ENCODE measurements at regions not wholly inside any gene's neighbourhood (a gene's known extent, or its start where the extent isn't known, plus 50 kb on each side); places are given as distances from the start of the nearest gene placed in this dataset.

DNA sequence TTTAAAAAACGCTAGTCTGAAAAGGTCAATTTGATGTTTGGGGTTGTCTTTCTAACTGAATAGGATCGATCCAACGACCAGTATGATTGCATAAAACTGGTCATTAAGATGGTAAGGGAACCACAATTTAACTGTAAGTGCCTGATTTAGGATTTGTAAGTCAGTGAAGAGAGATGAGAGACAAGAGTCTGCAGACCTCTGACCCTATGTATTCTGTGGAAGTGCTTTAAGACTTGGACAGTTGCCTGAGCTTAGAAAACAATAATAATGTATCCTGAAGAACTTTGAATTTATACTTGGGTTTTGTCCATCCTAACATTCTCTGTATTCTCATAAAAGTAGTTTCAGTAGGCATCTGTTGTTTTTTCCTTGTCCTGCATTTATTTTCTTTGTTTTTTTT is 221.4 kb upstream of the SUCLG2 start:
- DNase-seq = no peak
- ChIA-PET POLR2A (no interaction called here), CTCF (no interaction called here)
- no peaks in the 10 kb centered on the region for H3K27me3 Mint-ChIP-seq
- peaks cover 2% of the 10 kb centered on the region for H3K9me3 Mint-ChIP-seq
- no peaks in the 10 kb centered on the region for H3K4me1 Mint-ChIP-seq
- no peak overlapping the region for H3K4me3 Mint-ChIP-seq
- H3K27ac Mint-ChIP-seq = no peak overlapping the region
- H3K36me3 Mint-ChIP-seq (ENCODE audit: low read depth) = no peaks in the 10 kb centered on the region

DNA sequence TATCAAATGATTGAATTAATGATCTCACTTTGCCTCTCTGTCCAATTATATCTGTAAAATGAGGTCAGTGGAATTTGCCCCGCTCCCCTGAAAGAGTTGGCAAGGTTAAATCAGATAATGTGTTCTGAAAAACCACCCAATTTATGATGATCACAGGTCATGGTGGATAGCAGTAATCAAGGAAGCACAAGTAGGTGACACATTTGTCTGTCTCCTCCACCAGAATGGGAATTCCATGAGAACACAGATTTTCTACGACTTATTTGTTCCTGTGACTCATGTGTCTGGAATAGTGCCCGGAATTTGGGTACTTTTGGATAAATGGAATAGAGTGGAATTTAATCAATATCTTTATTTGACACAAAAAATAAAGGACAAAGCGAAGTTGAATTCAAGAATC is 220.9 kb upstream of the SUCLG2 start:
- H3K27me3 Mint-ChIP-seq = no peaks in the 10 kb centered on the region
- no peak for DNase-seq
- no peaks in the 10 kb centered on the region for H3K4me1 Mint-ChIP-seq
- CTCF ChIA-PET = interaction anchor here (0.9 kb wide), 1 partner anchor 25 kb away, joined by 3 read pairs; no protein-coding TSS in a partner anchor
- peaks cover 2% of the 10 kb centered on the region for H3K9me3 Mint-ChIP-seq
- H3K27ac Mint-ChIP-seq = no peak overlapping the region
- POLR2A ChIA-PET = no interaction called here
- H3K36me3 Mint-ChIP-seq (ENCODE audit: low read depth) = no peaks in the 10 kb centered on the region
- no peak overlapping the region for H3K4me3 Mint-ChIP-seq

DNA sequence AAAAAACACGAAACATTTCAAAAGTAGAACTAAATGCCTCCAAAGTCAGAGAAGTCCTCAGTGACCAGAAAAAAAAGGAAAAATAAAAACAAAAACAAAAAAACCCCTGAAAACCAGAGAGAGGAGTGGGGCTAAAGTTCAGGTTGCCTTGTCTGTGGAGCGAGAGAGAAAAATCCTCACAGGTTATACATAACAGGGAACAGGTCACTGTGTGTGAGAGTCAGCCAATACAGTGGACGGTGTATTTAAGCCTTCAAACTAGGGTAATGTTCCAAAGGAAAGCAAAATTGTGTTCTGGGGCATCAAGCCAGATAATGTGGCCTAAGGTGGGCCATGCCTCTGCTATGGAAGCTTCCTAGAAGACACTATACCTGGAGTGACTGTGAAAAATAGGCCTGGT is 216.1 kb upstream of the SUCLG2 start:
- CTCF ChIA-PET = no interaction called here
- Mint-ChIP-seq H3K27ac (no peak overlapping the region), H3K4me3 (no peak overlapping the region), H3K27me3 (no peaks in the 10 kb centered on the region), H3K9me3 (peaks cover 4% of the 10 kb centered on the region), H3K36me3 (ENCODE audit: low read depth) (no peaks in the 10 kb centered on the region), H3K4me1 (no peaks in the 10 kb centered on the region)
- POLR2A ChIA-PET = no interaction called here
- no peak for DNase-seq

DNA sequence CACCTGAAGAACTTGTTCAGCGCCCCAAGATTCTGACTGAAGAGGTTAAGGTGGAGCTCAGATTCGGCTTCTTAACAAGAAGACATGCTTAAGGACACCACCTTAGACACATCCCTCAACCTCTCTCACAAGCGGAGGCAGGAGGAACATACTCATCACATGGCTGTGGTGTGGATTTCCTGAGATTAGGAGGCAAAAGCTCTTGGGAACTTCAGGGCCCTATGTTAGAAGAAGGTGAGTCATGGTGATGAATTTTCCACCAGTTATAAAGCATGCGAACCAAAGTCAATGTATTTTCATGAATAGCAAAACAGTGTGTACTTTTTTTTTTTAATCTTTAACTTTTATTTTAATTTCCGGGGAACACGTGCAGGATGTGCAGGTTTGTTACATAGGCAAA is 212.2 kb upstream of the SUCLG2 start:
- Mint-ChIP-seq H3K4me3 (no peak overlapping the region), H3K36me3 (ENCODE audit: low read depth) (no peaks in the 10 kb centered on the region), H3K4me1 (no peaks in the 10 kb centered on the region), H3K27me3 (no peaks in the 10 kb centered on the region), H3K9me3 (peaks cover 3% of the 10 kb centered on the region), H3K27ac (no peak overlapping the region)
- POLR2A ChIA-PET = no interaction called here
- no peak for DNase-seq
- CTCF ChIA-PET = no interaction called here

DNA sequence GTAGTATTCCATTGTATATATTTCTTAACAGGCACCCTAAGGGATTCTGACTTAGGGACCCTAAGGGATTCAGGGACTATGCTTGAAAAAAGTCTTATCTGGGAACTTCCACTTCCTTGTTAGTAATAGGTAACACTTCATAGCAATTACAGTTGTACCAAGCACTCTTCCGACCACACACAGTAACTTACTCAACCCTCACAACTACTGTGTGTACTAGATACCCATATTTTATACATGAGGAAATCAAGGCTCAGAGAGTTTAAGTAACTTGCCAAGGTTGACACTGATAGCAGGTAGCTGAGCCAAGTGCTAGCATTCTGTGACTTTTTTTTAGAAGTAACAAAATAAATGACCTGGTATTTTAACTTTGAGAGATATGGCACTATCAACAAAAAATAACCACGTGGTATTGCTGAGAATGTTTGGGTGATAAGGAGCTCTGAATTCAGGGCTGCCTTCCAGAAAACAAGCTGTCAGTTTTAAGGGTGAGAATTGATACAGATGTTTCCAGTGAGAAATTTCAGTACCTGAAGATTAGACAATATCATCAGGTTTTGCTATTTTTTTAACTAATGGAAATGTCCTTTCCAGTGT is 210.3 kb upstream of the SUCLG2 start:
- Mint-ChIP-seq H3K36me3 (ENCODE audit: low read depth) (no peaks in the 10 kb centered on the region), H3K27ac (no peak overlapping the region), H3K4me1 (no peaks in the 10 kb centered on the region), H3K4me3 (no peak overlapping the region), H3K9me3 (peaks cover 6% of the 10 kb centered on the region), H3K27me3 (no peaks in the 10 kb centered on the region)
- ChIA-PET POLR2A (no interaction called here), CTCF (interaction anchor here (0.6 kb wide), 1 partner anchor 431 kb away, joined by 4 read pairs; no protein-coding TSS in a partner anchor)
- no peak for DNase-seq

DNA sequence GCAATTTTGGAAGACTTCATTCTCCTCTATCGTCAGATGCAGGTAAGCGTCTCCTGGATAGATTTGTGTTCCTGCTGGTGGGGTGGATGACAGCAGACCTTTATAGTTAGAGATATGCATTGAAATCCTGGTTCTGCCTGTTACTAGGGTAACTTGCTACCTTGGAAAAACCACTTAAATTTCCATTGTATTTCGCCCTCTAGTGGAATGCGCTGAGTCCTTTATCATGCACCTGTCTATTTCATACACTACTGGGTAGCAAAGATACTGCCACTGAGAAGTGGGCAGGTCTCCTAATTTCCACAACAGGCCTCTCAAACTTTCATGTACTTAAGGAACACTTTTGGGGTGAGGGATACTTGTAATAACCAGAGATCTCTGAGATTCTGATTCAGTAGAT is 209.5 kb upstream of the SUCLG2 start:
- ChIA-PET POLR2A (no interaction called here), CTCF (no interaction called here)

DNA sequence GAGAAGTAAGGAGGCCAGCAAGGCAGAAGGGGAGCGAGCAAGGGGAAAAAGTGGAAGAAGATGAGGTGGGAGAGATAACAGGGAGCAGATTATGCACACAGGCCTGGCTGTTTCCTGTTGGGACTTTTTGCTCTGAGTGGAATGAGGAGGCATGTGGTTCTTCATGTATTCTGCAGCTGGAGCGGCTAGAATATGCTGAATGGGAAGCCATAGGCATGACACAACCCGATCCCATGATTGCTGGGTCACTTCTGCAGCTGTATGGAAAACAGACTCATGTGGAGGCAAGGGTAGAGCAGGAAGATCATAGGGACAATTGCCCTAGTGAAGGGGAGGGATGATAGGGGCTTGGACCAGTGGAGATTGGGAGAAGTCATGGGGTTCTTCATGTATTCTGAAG is 206.0 kb upstream of the SUCLG2 start:
- Mint-ChIP-seq H3K4me3 (no peak overlapping the region), H3K4me1 (peaks cover 2% of the 10 kb centered on the region), H3K27ac (no peak overlapping the region), H3K36me3 (ENCODE audit: low read depth) (no peaks in the 10 kb centered on the region), H3K27me3 (no peaks in the 10 kb centered on the region), H3K9me3 (peaks cover 3% of the 10 kb centered on the region)
- POLR2A ChIA-PET = no interaction called here
- CTCF ChIA-PET = no interaction called here
- DNase-seq = no peak

More for the DNA sequence above, 209.5 kb upstream of the SUCLG2 start:
- Mint-ChIP-seq H3K27me3 (no peaks in the 10 kb centered on the region), H3K4me3 (no peak overlapping the region), H3K4me1 (no peaks in the 10 kb centered on the region), H3K36me3 (ENCODE audit: low read depth) (no peaks in the 10 kb centered on the region), H3K27ac (no peak overlapping the region), H3K9me3 (peaks cover 6% of the 10 kb centered on the region)
- DNase-seq = no peak

DNA sequence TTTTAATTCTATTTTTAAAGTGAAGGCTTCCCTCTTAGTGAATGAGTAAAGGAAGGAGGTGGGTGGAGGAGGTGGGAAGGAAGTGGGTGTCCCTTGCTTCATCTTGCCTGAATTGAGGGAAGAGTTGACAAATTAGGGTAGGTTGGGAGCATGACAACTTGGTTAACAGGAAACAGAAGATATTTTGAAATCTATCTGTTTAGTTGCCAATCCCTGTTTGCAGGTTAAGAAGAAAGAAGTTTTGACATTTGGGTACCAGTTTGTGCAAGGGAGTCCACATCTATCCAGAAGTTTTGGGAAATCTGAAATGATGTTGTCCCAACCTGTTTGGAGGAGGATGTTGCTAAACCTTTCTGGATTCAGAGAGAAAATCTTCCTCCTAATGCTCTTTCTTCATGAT is 204.1 kb upstream of the SUCLG2 start:
- CTCF ChIA-PET = no interaction called here
- Mint-ChIP-seq H3K27ac (no peak overlapping the region), H3K27me3 (no peaks in the 10 kb centered on the region), H3K4me1 (peaks cover 2% of the 10 kb centered on the region), H3K36me3 (ENCODE audit: low read depth) (no peaks in the 10 kb centered on the region), H3K4me3 (no peak overlapping the region), H3K9me3 (peaks cover 3% of the 10 kb centered on the region)
- no peak for DNase-seq
- POLR2A ChIA-PET = no interaction called here

DNA sequence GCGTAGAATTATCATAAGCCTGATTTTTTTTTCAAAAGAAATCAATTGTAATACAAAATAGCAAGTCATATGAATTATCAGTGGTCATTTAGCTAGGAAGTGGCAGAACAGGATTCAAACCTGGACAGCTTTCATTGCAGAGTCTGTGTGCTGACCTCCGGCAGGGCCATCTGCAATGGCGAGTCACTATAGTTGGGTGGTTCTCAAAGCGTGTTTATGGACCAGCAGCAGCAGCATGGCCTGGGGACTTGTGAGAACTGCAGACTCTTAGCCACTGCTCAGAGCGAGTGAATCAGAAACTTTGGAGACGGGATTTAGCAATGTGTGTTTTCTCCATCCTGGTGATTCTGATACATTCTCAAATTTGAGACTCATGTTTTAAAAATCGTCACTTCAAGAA is 202.3 kb upstream of the SUCLG2 start:
- POLR2A ChIA-PET = no interaction called here
- H3K27ac Mint-ChIP-seq = no peak overlapping the region
- H3K9me3 Mint-ChIP-seq = peaks cover 3% of the 10 kb centered on the region
- peaks cover 2% of the 10 kb centered on the region for H3K4me1 Mint-ChIP-seq
- no peaks in the 10 kb centered on the region for H3K36me3 Mint-ChIP-seq (ENCODE audit: low read depth)
- DNase-seq = no peak
- H3K4me3 Mint-ChIP-seq = no peak overlapping the region
- CTCF ChIA-PET = no interaction called here
- no peaks in the 10 kb centered on the region for H3K27me3 Mint-ChIP-seq

DNA sequence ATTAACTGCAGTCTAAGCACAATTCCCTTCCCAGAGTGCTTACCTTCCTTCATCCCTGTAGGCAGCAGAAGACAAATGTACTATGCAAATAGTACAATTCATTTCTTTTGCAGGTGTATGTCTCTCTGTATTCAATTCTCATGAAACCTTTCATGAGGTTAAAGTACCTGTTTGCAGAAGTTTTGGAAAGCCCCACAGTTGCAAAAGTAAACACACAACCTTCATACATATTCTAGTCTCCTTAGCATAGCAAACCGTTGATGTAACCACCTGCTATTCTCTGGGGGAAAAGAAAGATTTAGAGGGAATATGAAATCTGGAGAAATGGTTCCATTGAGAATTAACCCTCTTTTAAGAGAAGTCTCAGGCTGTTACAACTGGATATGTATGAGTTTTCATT is 200.3 kb upstream of the SUCLG2 start:
- no peaks in the 10 kb centered on the region for H3K27me3 Mint-ChIP-seq
- CTCF ChIA-PET = interaction anchor here (0.6 kb wide), 1 partner anchor 117 kb away, joined by 3 read pairs; no protein-coding TSS in a partner anchor
- no peak for DNase-seq
- POLR2A ChIA-PET = no interaction called here
- H3K4me1 Mint-ChIP-seq = peaks cover 2% of the 10 kb centered on the region
- H3K36me3 Mint-ChIP-seq (ENCODE audit: low read depth) = no peaks in the 10 kb centered on the region
- no peaks in the 10 kb centered on the region for H3K9me3 Mint-ChIP-seq
- H3K4me3 Mint-ChIP-seq = no peak overlapping the region
- H3K27ac Mint-ChIP-seq = no peak overlapping the region

DNA sequence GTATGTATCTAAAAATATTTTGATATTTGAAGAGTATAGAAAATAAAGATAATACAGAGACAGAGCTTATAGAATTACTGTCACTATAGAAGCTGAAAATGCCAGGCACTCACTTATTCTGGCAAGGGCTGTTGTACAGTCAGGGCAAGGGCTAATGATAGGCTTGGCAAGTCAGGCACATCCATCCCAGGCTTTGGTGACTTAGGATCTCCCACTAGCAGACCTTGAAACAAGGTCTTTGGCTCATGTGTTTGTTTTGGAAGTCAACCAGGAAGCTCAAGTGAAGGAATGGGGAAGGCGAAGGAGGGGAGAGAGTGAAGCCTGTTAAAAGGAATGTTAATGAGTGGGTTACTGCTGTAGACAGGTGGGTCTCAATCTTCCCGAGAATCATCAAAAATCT is 199.1 kb upstream of the SUCLG2 start:
- Mint-ChIP-seq H3K36me3 (ENCODE audit: low read depth) (no peaks in the 10 kb centered on the region), H3K4me3 (no peak overlapping the region), H3K4me1 (peaks cover 2% of the 10 kb centered on the region), H3K27me3 (no peaks in the 10 kb centered on the region), H3K9me3 (no peaks in the 10 kb centered on the region), H3K27ac (no peak overlapping the region)
- no peak for DNase-seq
- ChIA-PET CTCF (no interaction called here), POLR2A (no interaction called here)

DNA sequence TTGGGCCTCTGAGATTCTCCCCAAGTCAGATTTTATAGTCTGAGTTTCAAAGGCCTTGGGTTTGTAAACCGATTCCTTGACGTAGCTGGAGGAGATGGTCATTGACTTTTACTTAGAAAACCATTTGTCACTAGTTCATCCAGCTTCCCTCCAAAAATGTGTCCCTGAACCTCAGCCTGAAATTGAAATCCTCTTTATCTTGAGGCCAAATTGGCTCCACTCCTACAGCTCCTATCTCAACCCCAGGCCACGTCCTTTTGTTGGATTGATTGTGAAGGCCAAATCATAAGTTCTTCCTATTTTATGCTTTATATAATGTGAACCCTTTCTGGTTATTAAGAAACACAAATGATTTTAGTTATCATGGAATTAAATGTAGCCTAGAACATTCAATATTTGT is 193.9 kb upstream of the SUCLG2 start:
- ChIA-PET POLR2A (no interaction called here), CTCF (no interaction called here)
- no peaks in the 10 kb centered on the region for H3K27me3 Mint-ChIP-seq
- no peak overlapping the region for H3K4me3 Mint-ChIP-seq
- no peak overlapping the region for H3K27ac Mint-ChIP-seq
- H3K9me3 Mint-ChIP-seq = no peaks in the 10 kb centered on the region
- DNase-seq = no peak
- H3K4me1 Mint-ChIP-seq = no peaks in the 10 kb centered on the region
- no peaks in the 10 kb centered on the region for H3K36me3 Mint-ChIP-seq (ENCODE audit: low read depth)

DNA sequence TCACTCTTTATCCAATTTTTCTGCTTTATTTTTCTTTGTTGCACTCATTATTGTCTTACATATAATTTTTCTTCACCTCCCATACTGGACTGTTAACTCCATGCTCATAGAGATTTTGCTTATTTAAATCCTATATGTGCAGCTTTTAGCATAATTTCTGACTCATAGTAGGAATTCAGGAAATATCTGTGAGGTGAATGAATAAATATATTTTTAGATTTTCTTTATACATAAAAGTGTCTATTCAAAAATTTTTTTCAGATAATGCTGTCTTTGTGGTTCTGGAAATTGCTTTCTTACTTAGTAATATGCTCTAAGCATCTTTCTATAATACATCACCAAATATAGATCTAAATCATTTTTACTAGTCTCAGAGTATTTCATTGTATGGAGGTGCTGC is 191.8 kb upstream of the SUCLG2 start:
- no peak overlapping the region for H3K27ac Mint-ChIP-seq
- CTCF ChIA-PET = no interaction called here
- no peaks in the 10 kb centered on the region for H3K36me3 Mint-ChIP-seq (ENCODE audit: low read depth)
- POLR2A ChIA-PET = no interaction called here
- no peak overlapping the region for H3K4me3 Mint-ChIP-seq
- no peak for DNase-seq
- H3K9me3 Mint-ChIP-seq = no peaks in the 10 kb centered on the region
- no peaks in the 10 kb centered on the region for H3K4me1 Mint-ChIP-seq
- no peaks in the 10 kb centered on the region for H3K27me3 Mint-ChIP-seq

DNA sequence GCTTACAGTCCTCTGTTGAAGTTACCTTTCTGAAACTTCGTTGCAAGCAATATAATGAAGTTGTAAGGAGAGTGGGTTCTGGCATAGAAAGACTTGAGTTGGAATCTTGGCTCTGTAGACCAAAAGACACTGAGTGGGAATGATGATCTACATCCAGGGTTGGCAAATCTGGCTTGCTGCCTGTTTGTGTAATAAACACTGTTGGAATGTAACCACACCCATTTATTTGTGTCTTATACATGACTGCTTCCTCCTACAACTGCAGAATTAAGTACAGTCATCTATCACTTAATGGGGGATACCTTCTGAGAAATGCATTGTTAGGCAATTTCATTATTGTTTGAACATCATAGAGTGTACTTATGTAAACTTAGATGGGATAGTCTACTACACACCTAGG is 178.4 kb upstream of the SUCLG2 start:
- ChIA-PET POLR2A (no interaction called here), CTCF (no interaction called here)
- H3K4me1 Mint-ChIP-seq = no peaks in the 10 kb centered on the region
- no peaks in the 10 kb centered on the region for H3K36me3 Mint-ChIP-seq (ENCODE audit: low read depth)
- no peak for DNase-seq
- no peak overlapping the region for H3K4me3 Mint-ChIP-seq
- no peaks in the 10 kb centered on the region for H3K27me3 Mint-ChIP-seq
- peaks cover 13% of the 10 kb centered on the region for H3K9me3 Mint-ChIP-seq
- H3K27ac Mint-ChIP-seq = no peak overlapping the region

Measured in activated CD4-positive, alpha-beta T cell treated with anti-CD3 and anti-CD28 coated beads, Interleukin-2, amount 10 ng/mL, durations not matched to agents 7 days and 5 days (primary cell).